Endometrium (tissue), 2 donors: ENCODE measurements at regions not wholly inside any gene's neighbourhood (a gene's known extent, or its start where the extent isn't known, plus 50 kb on each side); places are given as distances from the start of the nearest gene placed in this dataset.
A peak's percentile ranks its signal among the peaks of the same experiment; 100 is the strongest.

ENCODE experiments used
- FAIRE-seq: peaks from 2 replicates; lab custom pipeline; 2012; peaks lifted over from hg19 to GRCh38; lab: Jason Lieb, UNC
- donor health status: control.
- donor health status: control.

DNA sequence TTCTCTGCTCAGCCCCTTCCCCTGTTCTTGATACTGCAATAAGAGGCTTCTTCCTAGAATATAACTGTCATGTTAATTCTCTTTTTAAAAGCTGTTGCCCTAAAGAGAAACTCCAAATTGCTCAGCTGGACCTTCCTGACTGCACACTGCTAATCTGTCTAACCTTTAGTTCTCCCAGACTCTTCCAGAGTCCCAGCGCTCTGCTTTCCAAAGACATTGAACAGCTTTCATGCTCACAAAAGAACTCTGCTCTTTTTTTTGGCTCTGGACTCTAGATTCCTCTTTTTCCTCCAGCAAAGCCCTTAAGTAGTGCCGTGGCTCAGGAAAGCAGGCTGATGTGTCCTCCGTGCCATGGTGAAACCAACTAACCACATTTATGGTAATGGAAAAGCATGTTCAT lies 356.6 kb upstream of the RSPO3 start:
- no peak for FAIRE-seq

DNA sequence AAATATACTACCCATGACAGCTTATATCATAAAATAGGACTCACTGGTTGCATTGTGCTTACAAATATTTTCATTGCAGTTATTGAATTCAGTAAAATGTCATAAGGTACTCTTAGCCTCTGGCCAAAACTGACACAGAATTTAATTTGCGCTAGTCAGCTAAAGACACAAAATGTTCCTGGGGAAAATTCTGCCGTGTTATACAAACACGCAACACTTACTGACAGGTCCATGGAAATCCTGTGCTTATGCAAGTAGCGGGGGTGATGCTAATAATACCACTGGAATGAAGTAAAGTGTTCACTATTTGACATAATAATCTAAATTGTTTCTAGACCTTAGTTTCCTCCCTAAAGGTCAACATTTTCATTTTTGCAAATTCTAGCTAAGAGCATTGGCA lies 354.4 kb upstream of the RSPO3 start:
- FAIRE-seq = no peak

DNA sequence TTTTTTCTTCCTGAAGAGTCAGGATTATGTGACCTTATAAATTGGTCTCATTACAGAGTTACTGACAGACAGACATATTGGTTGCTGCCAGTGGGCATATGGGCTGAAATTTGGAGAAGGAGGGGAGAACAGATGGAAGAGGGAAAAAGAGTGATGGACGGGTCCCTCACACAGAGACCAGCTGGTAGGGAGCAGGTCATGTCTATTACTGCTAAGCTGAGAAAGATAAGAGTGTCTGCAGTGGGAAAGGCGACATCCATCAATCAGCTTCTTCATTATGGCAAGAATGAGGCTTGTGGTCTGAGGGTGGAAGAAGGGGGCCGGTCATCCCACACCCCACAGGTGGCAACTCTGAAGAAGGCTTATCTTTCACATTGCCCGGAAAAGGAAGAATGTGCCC lies 353.8 kb upstream of the RSPO3 start:
- FAIRE-seq = no peak

DNA sequence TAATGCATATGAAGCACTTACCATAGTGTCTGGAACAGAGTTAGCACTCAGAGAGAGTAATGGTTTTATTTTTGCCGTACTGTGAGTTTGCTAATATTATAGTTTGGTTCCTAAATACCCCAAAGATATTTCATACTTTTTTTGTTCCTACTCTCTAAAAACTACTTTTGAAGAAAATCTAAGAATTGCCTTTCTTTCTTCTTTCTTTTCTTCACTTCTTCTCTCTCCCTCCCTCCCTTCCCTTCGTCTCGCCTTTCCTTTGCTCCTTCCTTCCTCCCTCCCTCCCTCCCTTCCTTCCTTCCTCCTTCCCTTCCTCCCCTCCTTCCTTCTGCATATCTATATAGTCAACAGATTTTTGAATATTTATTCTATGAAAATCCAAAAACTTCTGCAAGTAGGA lies 351.7 kb upstream of the RSPO3 start:
- no peak for FAIRE-seq

DNA sequence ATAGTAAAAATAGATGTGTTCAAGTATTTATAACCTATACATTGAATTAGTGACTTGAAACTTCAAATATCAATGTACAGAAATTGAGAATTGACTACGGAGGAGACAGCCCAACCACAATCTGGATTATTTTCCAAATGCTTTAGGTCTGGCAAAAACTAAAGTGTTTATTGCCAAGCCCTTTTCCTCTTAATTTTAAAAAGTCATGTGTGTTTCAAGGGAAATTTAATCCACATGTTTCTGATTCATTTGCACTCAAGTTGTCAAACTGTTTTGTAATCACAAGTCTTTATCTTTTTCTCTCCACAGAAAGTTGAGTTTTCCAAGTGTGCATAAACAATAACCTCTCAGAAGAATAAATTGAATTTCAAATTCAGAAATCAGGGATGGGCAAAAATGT lies 350.8 kb upstream of the RSPO3 start:
- no peak for FAIRE-seq

DNA sequence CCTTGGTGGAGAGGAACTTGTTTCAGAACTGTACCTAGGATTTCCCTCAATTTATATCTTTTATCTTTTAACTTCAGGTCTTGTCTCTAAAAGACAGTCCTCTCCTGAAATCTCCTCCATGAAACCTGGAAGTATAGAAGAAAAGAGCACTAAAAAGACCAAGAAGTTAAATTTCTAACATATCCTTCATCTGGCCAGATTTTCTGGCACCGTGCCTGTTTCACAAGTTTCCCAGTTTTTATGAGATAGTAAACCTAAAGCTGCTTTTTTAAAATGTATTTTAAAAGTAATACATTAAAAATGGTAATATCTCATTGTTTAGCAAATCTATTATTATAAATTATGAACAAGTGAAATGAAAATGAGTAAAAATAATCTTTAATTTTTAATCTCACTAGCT lies 348.3 kb upstream of the RSPO3 start:
- no peak for FAIRE-seq

DNA sequence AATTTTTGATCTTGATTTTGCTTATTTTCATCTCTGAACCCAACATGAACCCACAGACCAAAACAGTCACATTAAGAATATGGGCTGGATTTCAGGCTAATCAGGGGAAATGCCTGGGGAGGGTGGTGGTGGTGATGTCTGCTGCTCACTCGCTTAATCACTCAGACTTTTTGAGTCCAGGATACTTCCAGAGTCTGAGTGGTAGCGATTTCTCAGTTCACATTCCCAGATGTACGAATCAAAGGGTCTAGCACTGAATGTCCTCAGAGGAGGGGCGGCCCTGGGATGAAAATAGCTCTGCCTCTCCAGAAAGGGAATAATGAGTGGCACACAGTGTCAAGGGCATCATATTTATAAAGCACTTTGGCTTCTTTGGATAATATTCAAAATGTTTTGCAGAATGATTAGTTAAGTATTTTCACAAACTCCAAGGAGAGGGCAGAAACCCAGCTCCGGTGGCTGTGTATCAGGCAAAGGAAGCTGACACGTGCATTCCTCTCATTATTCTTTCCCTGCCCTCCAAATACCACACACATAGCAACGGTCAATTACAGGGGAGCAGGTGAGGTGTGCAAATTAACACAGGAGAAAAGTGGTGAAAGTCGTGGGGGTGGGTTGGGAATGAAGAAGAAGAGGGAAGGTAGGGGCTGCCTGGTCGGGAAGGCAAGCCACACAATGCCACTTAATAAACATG lies 345.2 kb upstream of the RSPO3 start:
- no peak for FAIRE-seq

DNA sequence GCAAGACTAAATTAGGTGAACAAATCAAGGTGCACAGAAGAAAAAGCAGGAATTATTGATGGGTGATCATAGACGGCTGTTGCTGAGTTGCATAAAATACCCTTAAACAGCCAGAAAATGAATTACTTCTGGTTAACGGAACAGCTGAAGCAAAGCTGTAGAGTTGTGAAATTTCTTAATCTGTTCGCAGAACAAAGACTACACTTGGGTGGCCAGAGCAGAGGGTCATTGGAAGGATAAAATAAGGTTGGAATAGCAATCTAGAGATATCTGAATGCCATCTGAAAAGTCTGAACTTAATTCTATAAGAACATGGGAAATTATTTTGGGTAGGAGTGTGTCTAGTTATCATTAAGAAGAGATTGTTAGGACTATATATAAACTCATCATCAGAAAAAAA lies 339.1 kb upstream of the RSPO3 start:
- no peak for FAIRE-seq

DNA sequence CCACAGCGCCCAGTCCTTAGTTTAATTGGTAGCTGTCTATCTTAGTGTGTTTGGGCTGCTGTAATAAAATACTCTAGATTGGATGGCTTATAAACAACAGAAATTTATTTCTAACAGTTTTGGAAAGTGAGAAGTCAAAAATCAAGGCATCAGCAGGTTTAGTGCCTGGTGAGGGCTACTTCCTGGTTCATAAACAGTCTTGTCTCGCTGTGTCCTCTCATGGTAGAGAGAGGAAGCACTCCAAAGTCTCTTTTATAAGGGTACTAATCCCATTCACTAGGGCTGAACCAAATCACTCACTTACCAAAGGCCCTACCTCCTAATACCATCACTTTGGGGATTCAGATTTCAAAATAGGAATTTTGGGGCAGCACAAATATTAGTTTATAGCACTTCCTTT lies 336.9 kb upstream of the RSPO3 start:
- no peak for FAIRE-seq

DNA sequence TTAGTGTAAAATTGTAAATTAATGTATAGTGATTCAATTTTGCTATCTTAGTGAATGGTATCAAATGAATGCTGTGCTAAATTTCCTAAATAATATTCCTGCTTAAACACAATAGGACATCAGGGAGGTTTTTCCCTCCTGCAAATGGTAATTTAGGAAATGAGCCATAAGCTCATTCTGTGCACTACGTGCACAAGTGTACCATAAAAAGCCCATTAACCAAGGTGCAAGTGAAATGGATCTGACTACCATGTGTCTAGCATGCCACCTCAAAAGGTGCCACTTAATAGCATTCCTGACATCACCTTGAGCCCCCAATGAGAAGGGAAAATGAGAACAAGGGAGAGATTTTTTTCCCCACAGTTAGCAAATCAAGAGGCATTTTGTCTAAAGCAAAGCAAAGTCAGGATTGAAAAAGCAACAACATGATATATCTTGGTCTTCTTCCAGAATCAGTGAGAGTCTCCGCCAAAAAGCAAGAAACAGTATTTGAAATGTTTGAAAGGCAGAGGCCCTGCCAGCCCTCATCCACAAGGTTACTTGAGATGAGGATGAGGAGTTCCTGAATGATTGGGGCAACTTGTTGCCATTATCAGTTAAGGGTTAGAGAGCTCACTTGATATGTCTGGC lies 334.2 kb upstream of the RSPO3 start:
- no peak for FAIRE-seq

DNA sequence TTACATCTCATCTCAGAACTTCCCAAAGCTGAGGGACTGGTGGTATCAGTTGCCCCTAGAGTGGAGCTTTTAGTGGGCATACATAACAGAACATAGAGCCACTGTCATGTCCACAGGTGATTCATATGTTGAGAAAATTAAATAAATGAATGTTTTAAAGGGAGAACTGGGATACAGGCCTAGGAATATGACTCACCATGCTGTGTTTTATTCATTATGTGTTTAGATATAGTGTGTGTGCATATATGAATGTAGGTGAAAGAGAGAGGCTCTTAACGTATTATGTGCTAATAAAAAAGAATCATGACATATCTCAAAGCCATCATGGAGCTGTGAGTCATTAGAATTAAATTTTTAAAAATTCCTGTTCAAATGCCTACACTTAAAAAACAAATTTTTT lies 332.2 kb upstream of the RSPO3 start:
- no peak for FAIRE-seq

DNA sequence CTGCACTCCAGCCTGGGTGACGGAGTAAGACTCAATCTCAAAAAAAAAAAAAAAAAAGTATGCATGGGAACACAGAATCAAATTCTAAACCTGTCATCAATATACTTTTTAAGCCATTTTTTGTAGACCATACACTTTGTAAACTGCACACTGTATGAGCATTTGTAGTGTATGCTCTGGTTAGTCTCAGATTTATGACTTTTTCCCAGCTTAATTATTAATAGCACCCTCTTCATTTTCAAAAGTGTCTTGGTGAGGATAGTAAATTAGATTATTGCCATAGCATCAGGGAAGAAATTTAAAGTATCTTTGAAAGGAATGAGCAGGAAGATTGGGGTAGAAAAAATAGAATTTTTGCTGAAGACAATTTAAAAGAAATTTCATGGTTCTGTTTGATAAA lies 330.8 kb upstream of the RSPO3 start:
- no peak for FAIRE-seq

DNA sequence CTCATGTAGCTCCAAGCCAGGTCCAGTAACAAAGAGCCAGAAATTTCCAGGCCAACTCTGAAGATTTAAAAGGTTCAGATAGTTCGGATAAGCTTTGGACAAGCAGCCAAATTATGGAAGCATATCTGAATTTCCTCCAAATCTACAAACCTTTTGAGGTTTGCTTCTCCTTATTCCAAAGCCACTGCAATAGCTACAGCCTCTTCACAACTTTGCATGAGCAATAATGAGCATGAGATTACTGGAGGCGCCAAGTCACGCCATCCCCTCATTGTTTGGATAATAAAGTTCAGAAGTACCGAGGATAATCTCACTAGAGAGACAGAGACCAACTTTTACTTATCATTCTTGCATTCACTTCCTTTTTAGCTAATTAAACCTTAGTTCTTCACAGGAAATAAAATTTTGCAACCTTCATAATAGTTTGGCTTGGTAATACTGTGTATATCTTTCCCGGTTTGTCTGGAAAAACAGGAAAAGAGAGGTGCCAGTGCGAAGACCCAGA lies 329.6 kb upstream of the RSPO3 start:
- FAIRE-seq = no peak

DNA sequence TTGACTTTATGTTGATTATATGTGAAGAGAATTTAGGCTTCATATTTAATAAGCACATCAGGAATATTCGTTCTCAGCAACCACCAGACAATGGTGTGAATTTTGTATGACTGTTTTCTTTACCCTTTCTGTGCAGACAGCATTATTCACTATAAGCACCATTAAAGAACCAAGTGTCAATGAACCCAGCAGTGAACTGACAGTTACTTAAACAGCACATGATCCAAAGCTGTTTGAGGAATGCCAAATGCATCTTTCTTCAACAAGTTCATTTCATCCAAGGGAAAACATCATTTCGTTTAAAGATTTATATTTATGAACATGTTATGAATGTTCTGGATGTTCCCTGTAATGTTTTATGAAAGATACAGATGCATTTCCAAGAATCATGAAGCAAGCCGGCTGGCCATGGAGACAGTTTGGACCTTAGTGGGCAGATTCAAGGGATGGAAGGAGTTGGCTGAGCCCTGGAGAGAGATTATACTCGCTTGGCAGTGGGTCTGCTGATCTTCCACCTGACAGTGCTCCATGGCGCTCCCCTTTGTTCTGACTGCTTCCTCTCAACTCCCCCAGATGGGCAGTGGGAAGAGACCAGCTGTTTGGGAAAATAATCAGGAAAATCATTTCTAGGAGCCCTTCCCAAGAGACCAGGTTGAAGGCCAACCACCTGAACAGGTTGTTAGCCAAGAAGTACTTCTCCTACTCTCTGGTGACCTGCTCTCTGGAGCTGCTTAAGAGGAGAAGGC lies 326.0 kb upstream of the RSPO3 start:
- no peak for FAIRE-seq

DNA sequence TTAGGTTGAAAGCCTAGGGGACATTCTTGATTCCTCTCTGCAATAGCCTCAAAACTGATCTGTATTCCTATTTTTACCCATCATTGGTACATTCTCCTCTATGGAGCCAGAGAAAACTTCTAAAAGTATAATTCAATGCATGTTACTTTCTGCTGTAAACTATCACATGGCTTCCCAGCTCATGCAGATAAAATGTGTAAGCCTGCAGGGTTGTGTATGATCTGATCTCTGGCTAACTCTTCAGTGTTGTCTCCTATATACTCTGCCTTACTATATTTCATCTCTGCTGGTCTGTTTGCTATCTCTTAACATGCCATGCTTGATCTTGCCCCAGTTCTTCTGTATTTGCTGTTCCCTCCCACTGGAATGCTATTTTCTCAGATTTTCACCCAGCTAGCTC lies 323.3 kb upstream of the RSPO3 start:
- no peak for FAIRE-seq

DNA sequence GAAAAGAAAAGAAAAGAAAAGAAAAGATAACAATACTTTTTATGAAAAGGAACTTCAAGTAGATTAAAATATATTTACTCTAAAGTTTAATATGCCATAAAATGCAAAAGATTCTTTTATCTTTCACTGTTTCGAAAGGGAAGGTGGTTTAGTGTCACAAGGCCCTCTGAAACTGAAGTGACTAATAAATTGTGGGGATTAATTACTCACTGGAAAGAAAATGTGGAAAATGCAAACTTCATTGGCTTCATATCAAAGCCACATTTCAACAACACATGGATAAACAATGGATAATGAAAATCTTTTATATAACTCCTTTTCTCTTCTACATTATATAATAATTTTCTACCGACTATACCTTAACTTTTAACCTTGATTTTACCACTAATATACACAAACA lies 320.5 kb upstream of the RSPO3 start:
- FAIRE-seq = peak; percentile 51

DNA sequence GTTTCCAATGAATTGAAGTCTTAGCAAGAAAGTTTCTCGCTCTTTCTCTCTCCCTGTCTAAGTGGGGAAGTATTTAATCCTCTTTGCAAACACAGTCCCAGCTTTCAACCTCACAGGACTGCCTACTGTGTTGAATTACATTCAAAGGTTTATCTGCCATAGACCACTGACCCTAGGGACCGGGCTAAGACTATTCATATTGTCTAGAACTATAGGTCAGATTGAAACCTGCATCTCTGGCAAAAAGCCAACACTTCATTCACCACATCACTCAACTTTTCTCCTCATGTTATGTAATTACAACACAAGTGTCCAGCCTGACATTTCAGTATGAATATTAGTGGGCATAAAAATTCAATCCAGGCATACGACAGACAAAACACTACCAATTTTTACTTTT lies 314.7 kb upstream of the RSPO3 start:
- no peak for FAIRE-seq

DNA sequence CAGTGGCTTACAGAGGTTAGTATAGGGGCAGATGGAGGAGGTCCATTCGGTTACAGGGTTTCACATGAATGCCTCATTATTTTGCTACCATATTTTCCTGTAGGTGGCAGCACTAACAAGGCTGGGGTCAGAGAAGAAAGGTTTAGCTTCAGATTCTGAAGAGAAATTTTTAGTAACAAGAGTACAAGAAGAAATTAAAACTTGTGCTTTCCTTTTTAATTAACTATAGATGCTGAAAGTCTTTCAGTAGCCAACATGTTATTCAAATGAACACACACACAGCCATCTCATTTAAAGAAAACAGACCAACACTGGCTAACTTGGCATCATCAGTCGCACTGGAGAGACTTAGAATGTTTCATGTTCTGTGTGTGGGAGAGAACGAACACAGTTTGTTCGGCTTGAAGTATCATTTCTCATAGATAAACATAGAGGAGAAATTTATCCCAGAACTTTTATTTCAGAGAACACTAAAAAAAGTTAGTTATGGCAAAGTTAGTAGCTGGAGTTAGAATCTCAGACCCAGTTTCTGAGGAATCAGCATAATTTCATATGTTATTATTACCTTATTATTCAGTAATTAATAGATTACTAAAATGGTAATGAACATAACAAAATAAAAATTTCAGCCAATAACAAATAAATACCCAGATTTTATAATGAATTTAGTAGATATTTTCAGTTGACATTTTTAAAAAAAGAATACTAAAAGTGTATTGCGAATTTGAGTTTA lies 314.0 kb upstream of the RSPO3 start:
- FAIRE-seq = no peak

DNA sequence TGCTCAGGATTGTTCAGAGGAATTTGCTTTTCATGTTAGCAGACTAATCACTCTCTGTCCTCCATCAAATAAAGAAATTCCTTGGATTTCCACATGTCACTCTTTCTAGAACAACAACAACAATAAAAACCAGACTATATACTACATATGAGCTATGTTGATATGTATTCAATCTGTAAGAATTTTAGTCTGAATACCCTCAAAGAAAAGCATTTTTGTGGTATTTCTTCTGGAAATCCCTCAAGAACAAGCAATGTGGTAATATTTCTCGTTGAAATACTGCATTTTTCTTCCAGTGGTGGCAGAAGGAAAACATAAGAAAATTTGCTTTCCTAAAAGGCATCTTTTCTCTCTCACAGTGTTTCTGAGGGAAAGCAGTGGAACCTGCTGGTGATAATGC lies 312.6 kb upstream of the RSPO3 start:
- no peak for FAIRE-seq

DNA sequence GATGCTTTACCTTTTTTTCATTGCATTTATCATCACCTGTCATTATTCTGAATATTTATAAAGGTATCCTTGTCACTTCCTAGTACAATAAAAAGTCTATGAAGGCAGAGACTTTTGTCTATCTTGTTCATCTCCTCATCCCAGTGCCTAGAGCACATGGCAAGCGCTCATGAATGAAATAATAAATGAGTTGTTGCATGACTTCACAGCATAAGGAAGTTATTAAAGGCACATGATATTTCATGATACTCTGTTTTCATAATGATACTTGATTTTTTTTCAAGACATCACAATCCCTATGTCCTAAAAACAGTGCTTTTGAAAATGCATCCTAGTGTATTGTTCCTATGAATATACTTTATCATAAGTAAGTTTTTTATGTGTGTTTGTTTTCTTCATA lies 310.6 kb upstream of the RSPO3 start:
- no peak for FAIRE-seq

DNA sequence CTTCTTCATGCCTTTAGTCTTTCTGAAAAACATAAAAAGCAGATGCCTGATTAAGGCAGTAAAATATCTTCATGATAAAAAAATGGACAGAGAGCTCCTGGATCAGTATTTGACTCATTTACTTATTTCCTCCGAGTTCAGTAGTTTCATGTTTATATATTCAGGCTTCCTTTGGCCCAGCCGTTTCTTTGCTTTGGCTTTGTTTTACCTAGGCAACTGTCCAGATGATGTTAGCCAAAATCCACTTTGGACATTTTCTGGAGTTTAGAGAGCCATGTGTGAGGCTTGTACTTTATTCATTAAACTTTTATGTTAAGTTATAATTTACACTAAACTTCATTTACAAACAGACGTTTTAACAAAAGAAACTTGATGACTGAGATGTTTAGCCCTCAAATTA lies 307.1 kb upstream of the RSPO3 start:
- peak; percentile 94 for FAIRE-seq

DNA sequence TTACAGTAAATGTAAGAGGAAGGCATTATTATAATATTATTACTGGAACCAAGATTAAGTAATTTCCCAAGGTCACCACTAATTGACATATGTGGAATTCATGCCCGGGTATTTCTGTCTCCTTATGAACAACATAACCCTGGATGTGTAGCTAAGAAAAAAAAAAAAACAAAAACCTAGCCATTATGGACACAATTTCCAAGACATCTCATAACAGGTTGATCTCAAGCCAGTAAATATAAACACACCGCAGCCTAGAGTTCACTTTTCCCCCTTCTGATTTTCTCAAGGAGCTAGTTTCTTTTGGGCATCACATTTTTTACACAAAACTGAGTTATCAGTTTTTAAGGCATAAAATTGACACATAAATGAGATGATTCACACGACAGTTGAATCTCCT lies 306.5 kb upstream of the RSPO3 start:
- FAIRE-seq = no peak

DNA sequence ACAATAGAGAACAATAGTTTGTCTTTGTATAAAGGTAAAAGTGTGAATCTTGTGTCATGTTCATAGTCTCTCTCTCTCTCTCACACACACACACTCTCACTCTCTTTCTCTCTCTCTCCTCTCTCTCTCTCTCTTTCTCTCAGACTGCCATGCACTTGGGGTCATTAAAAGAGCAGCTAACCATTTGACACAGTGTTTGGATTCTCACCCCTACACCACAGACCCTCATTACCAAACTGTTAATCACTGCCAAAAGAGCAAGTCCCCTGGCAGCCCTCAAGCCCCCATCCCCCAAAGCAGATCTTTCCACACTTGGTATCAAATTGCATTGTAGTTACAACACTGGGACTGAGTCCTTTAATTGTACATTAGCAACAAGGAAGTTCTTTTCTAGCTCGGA lies 305.8 kb upstream of the RSPO3 start:
- no peak for FAIRE-seq
